ENCODE measurements at regions not wholly inside any gene's neighbourhood (a gene's known extent, or its start where the extent isn't known, plus 50 kb on each side); places are given as distances from the start of the nearest gene placed in this dataset.
"Not testable (repeated sequence)": the region's sequence is repeated elsewhere in the genome, so short reads cannot be mapped to it uniquely, and the experiment has no call there.

- BruUV-seq (replicated peaks); H2BK20ac ChIP-seq (ENCODE audit: low read depth, low read length); H3K9me3 ChIP-seq (ENCODE audit: control insufficient read depth, insufficient read depth, low read length); H2AFZ ChIP-seq (replicated peaks; ENCODE audit: low read length, poor library complexity); H4K5ac ChIP-seq (ENCODE audit: low read depth, low read length); CTCF ChIA-PET; H2BK5ac ChIP-seq (ENCODE audit: low read depth, low read length, poor library complexity, severe bottlenecking); H2AK9ac ChIP-seq (replicated peaks; ENCODE audit: low read depth, low read length, poor library complexity); in situ Hi-C loops (cut with MboI; ENCODE audit: low sequenced_read_pairs); POLR2A ChIA-PET (ENCODE audit: unreplicated experiment); dilution Hi-C loops (cut with HindIII; ENCODE audit: low sequenced_read_pairs, unreplicated experiment); H3K4me3 ChIP-seq (ENCODE audit: insufficient read depth, low read depth, low read length); H3K18ac ChIP-seq (ENCODE audit: low read depth, low read length); H3K4me2 ChIP-seq (ENCODE audit: low read depth, low read length); H2AK5ac ChIP-seq (ENCODE audit: low read depth, low read length); H4K20me1 ChIP-seq (ENCODE audit: insufficient read depth, low read length); ATAC-seq (ENCODE audit: low read depth); H3K56ac ChIP-seq (ENCODE audit: extremely low read depth, insufficient read depth, low read length); H3K79me1 ChIP-seq (ENCODE audit: low read depth in 1 of 2, low read length in 2 of 2); H3K36me3 ChIP-seq (ENCODE audit: control insufficient read depth, insufficient read depth, low read length); H4K91ac ChIP-seq (ENCODE audit: insufficient read depth, low read depth, low read length); H3K9me1 ChIP-seq (ENCODE audit: insufficient read depth, low read length); H4K8ac ChIP-seq (ENCODE audit: low read depth in 2 of 2, low read length in 2 of 2); H3K27ac ChIP-seq (ENCODE audit: insufficient read depth, low read length); H3K4ac ChIP-seq (ENCODE audit: low read depth, low read length); H2BK120ac ChIP-seq (ENCODE audit: low read depth, low read length); H3K9ac ChIP-seq (ENCODE audit: low read depth, low read length); H2BK15ac ChIP-seq (ENCODE audit: low read depth, low read length); H3K4me1 ChIP-seq (ENCODE audit: control insufficient read depth, insufficient read depth, low read length); intact Hi-C loops (cut with micrococcal nuclease); DNase-seq; H3K23ac ChIP-seq (ENCODE audit: low read depth, low read length); H3K14ac ChIP-seq (replicated peaks; ENCODE audit: low read depth, low read length); H3K27me3 ChIP-seq (ENCODE audit: control insufficient read depth, insufficient read depth, low read length): not testable (repeated sequence)
- no CpG with 5 or more reads among the region's 2 CpGs for WGBS, 2 experiments (ENCODE audit: extremely low coverage in 2 of 2, insufficient read length in 1 of 2)
These were observed 340.0 kb downstream of the ANAPC1 start for GRCh38 chr2:111544006-111544405.

GRCh38 chr2:111545723-111546431, 338.1 kb downstream of the ANAPC1 start:
- H2BK120ac ChIP-seq (ENCODE audit: low read depth, low read length); H3K56ac ChIP-seq (ENCODE audit: extremely low read depth, insufficient read depth, low read length); H2AFZ ChIP-seq (replicated peaks; ENCODE audit: low read length, poor library complexity); H2BK5ac ChIP-seq (ENCODE audit: low read depth, low read length, poor library complexity, severe bottlenecking); H3K4ac ChIP-seq (ENCODE audit: low read depth, low read length); CTCF ChIA-PET; H4K8ac ChIP-seq (ENCODE audit: low read depth in 2 of 2, low read length in 2 of 2); in situ Hi-C loops (cut with MboI; ENCODE audit: low sequenced_read_pairs); DNase-seq; intact Hi-C loops (cut with micrococcal nuclease); H3K27ac ChIP-seq (ENCODE audit: insufficient read depth, low read length); H3K36me3 ChIP-seq (ENCODE audit: control insufficient read depth, insufficient read depth, low read length); H3K14ac ChIP-seq (replicated peaks; ENCODE audit: low read depth, low read length); H3K23ac ChIP-seq (ENCODE audit: low read depth, low read length); H3K18ac ChIP-seq (ENCODE audit: low read depth, low read length); H3K27me3 ChIP-seq (ENCODE audit: control insufficient read depth, insufficient read depth, low read length); H3K4me2 ChIP-seq (ENCODE audit: low read depth, low read length); H3K4me1 ChIP-seq (ENCODE audit: control insufficient read depth, insufficient read depth, low read length); POLR2A ChIA-PET (ENCODE audit: unreplicated experiment); H2BK15ac ChIP-seq (ENCODE audit: low read depth, low read length); dilution Hi-C loops (cut with HindIII; ENCODE audit: low sequenced_read_pairs, unreplicated experiment); H2AK5ac ChIP-seq (ENCODE audit: low read depth, low read length); ATAC-seq (ENCODE audit: low read depth); H3K4me3 ChIP-seq (ENCODE audit: insufficient read depth, low read depth, low read length); H4K91ac ChIP-seq (ENCODE audit: insufficient read depth, low read depth, low read length); H3K9me1 ChIP-seq (ENCODE audit: insufficient read depth, low read length); H2AK9ac ChIP-seq (replicated peaks; ENCODE audit: low read depth, low read length, poor library complexity); H3K79me1 ChIP-seq (ENCODE audit: low read depth in 1 of 2, low read length in 2 of 2); H4K5ac ChIP-seq (ENCODE audit: low read depth, low read length); H3K9me3 ChIP-seq (ENCODE audit: control insufficient read depth, insufficient read depth, low read length); H3K9ac ChIP-seq (ENCODE audit: low read depth, low read length); H4K20me1 ChIP-seq (ENCODE audit: insufficient read depth, low read length); H2BK20ac ChIP-seq (ENCODE audit: low read depth, low read length); BruUV-seq (replicated peaks): not testable (repeated sequence)
- WGBS, 2 experiments (ENCODE audit: extremely low coverage in 2 of 2, insufficient read length in 1 of 2) = no CpG with 5 or more reads among the region's 7 CpGs
